ENCODE measurements at regions not wholly inside any gene's neighbourhood (a gene's known extent, or its start where the extent isn't known, plus 50 kb on each side); places are given as distances from the start of the nearest gene placed in this dataset.

GRCh38 chr7:8314566-8314965 lies 52.6 kb upstream of the ICA1 start:
- ChIA-PET CTCF (no interaction called here), POLR2A (no interaction called here)
- H3K27ac Mint-ChIP-seq, result no peak overlapping the region
- no peak for ATAC-seq (replicated peaks in 1 of 4)
- no peaks in the 10 kb centered on the region for H3K4me1 Mint-ChIP-seq
- WGBS (ENCODE audit: insufficient coverage), result 100% methylated on average over 1 of the region's 1 CpG
- DNase-seq, result no peak
- Histone ChIP-seq H3K4me3 (ENCODE audit: control insufficient read depth in 1 of 2, extremely low read depth in 1 of 2, low read length in 1 of 2) (no peak overlapping the region), H3K27ac (ENCODE audit: low read length) (no peak overlapping the region), H3K9me3 (no peaks in the 10 kb centered on the region), H3K27me3 (replicated peaks in 1 of 2; ENCODE audit: control insufficient read depth in 2 of 2, extremely low read depth in 1 of 2, insufficient read depth in 2 of 2, low read length in 1 of 2) (peaks cover 0 to 15% of the 10 kb centered on the region in 2 experiments), H3K36me3 (ENCODE audit: control insufficient read depth in 2 of 2, extremely low read depth in 1 of 2, insufficient read depth in 1 of 2, low read length in 1 of 2) (no peaks in the 10 kb centered on the region), H3K4me1 (ENCODE audit: control insufficient read depth in 1 of 2, extremely low read depth in 1 of 2, insufficient read depth in 2 of 2, low read length in 2 of 2) (no peaks in the 10 kb centered on the region)
- H3K9me3 Mint-ChIP-seq, result peaks cover 3 to 16% (median 10%) of the 10 kb centered on the region in 3 donors
- H3K36me3 Mint-ChIP-seq, result no peaks in the 10 kb centered on the region
- peaks cover 40 to 51% of the 10 kb centered on the region in 2 donors for H3K27me3 Mint-ChIP-seq
- no peak overlapping the region for H3K4me3 Mint-ChIP-seq

GRCh38 chr7:8319115-8319514 lies 57.1 kb upstream of the ICA1 start:
- 100% methylated on average over 1 of the region's 1 CpG for whole genome bisulfite sequencing (ENCODE audit: insufficient coverage)
- peaks cover 0 to 24% of the 10 kb centered on the region in 2 experiments for H3K27me3 ChIP-seq (replicated peaks in 1 of 2; ENCODE audit: control insufficient read depth in 2 of 2, extremely low read depth in 1 of 2, insufficient read depth in 2 of 2, low read length in 1 of 2)
- POLR2A ChIA-PET, result no interaction called here
- H3K27me3 Mint-ChIP-seq, result peaks cover 34 to 48% of the 10 kb centered on the region in 2 donors
- CTCF ChIA-PET, result no interaction called here
- no peak for DNase-seq
- H3K36me3 ChIP-seq (ENCODE audit: control insufficient read depth in 2 of 2, extremely low read depth in 1 of 2, insufficient read depth in 1 of 2, low read length in 1 of 2), result no peaks in the 10 kb centered on the region
- no peak overlapping the region for H3K27ac ChIP-seq (ENCODE audit: low read length)
- ATAC-seq (replicated peaks in 1 of 4), result no peak
- H3K9me3 Mint-ChIP-seq, result peaks cover 0 to 7% (median 0%) of the 10 kb centered on the region in 3 donors
- no peaks in the 10 kb centered on the region for H3K4me1 Mint-ChIP-seq
- no peaks in the 10 kb centered on the region for H3K9me3 ChIP-seq
- H3K36me3 Mint-ChIP-seq, result no peaks in the 10 kb centered on the region
- H3K4me3 ChIP-seq (ENCODE audit: control insufficient read depth in 1 of 2, extremely low read depth in 1 of 2, low read length in 1 of 2), result no peak overlapping the region
- H3K4me1 ChIP-seq (ENCODE audit: control insufficient read depth in 1 of 2, extremely low read depth in 1 of 2, insufficient read depth in 2 of 2, low read length in 2 of 2), result no peaks in the 10 kb centered on the region
- no peak overlapping the region for H3K4me3 Mint-ChIP-seq
- H3K27ac Mint-ChIP-seq, result no peak overlapping the region

- Histone ChIP-seq H3K9me3 (no peaks in the 10 kb centered on the region), H3K4me1 (ENCODE audit: control insufficient read depth in 1 of 2, extremely low read depth in 1 of 2, insufficient read depth in 2 of 2, low read length in 2 of 2) (no peaks in the 10 kb centered on the region), H3K27me3 (replicated peaks in 1 of 2; ENCODE audit: control insufficient read depth in 2 of 2, extremely low read depth in 1 of 2, insufficient read depth in 2 of 2, low read length in 1 of 2) (peaks cover 0 to 16% of the 10 kb centered on the region in 2 experiments), H3K27ac (ENCODE audit: low read length) (no peak overlapping the region), H3K4me3 (ENCODE audit: control insufficient read depth in 1 of 2, extremely low read depth in 1 of 2, low read length in 1 of 2) (no peak overlapping the region), H3K36me3 (ENCODE audit: control insufficient read depth in 2 of 2, extremely low read depth in 1 of 2, insufficient read depth in 1 of 2, low read length in 1 of 2) (no peaks in the 10 kb centered on the region)
- no CpG with 5 or more reads among the region's 1 CpG for WGBS (ENCODE audit: insufficient coverage)
- ATAC-seq (replicated peaks in 1 of 4) (no peak), DNase-seq (no peak)
- H3K27ac Mint-ChIP-seq, result no peak overlapping the region
- peaks cover 0 to 7% (median 0%) of the 10 kb centered on the region in 3 donors for H3K9me3 Mint-ChIP-seq
- no peaks in the 10 kb centered on the region for H3K4me1 Mint-ChIP-seq
- ChIA-PET CTCF (no interaction called here), POLR2A (no interaction called here)
- H3K36me3 Mint-ChIP-seq, result no peaks in the 10 kb centered on the region
- no peak overlapping the region for H3K4me3 Mint-ChIP-seq
- H3K27me3 Mint-ChIP-seq, result peaks cover 34 to 46% of the 10 kb centered on the region in 2 donors
Observed at GRCh38 chr7:8320174-8320573, 58.2 kb upstream of the ICA1 start.

GRCh38 chr7:8321312-8321711 lies 59.3 kb upstream of the ICA1 start:
- no peak overlapping the region for H3K4me3 ChIP-seq (ENCODE audit: control insufficient read depth in 1 of 2, extremely low read depth in 1 of 2, low read length in 1 of 2)
- H3K27ac ChIP-seq (ENCODE audit: low read length), result no peak overlapping the region
- POLR2A ChIA-PET, result no interaction called here
- H3K27me3 ChIP-seq (replicated peaks in 1 of 2; ENCODE audit: control insufficient read depth in 2 of 2, extremely low read depth in 1 of 2, insufficient read depth in 2 of 2, low read length in 1 of 2), result peaks cover 0 to 9% of the 10 kb centered on the region in 2 experiments
- H3K27me3 Mint-ChIP-seq, result peaks cover 34% of the 10 kb centered on the region in 2 donors
- ATAC-seq (replicated peaks in 1 of 4) (no peak), DNase-seq (no peak)
- no peaks in the 10 kb centered on the region for H3K4me1 Mint-ChIP-seq
- H3K27ac Mint-ChIP-seq, result no peak overlapping the region
- H3K9me3 ChIP-seq, result no peaks in the 10 kb centered on the region
- no peaks in the 10 kb centered on the region for H3K36me3 ChIP-seq (ENCODE audit: control insufficient read depth in 2 of 2, extremely low read depth in 1 of 2, insufficient read depth in 1 of 2, low read length in 1 of 2)
- H3K9me3 Mint-ChIP-seq, result peaks cover 0 to 7% (median 0%) of the 10 kb centered on the region in 3 donors
- CTCF ChIA-PET, result no interaction called here
- H3K36me3 Mint-ChIP-seq, result no peaks in the 10 kb centered on the region
- H3K4me1 ChIP-seq (ENCODE audit: control insufficient read depth in 1 of 2, extremely low read depth in 1 of 2, insufficient read depth in 2 of 2, low read length in 2 of 2), result no peaks in the 10 kb centered on the region
- H3K4me3 Mint-ChIP-seq, result no peak overlapping the region

- Mint-ChIP-seq H3K9me3 (peaks cover 0 to 7% (median 0%) of the 10 kb centered on the region in 3 donors), H3K27ac (no peak overlapping the region), H3K4me3 (no peak overlapping the region), H3K36me3 (no peaks in the 10 kb centered on the region), H3K4me1 (no peaks in the 10 kb centered on the region), H3K27me3 (peaks cover 21 to 31% of the 10 kb centered on the region in 2 donors)
- Histone ChIP-seq H3K4me3 (ENCODE audit: control insufficient read depth in 1 of 2, extremely low read depth in 1 of 2, low read length in 1 of 2) (no peak overlapping the region), H3K27me3 (replicated peaks in 1 of 2; ENCODE audit: control insufficient read depth in 2 of 2, extremely low read depth in 1 of 2, insufficient read depth in 2 of 2, low read length in 1 of 2) (peaks cover 0 to 9% of the 10 kb centered on the region in 2 experiments), H3K27ac (ENCODE audit: low read length) (no peak overlapping the region), H3K36me3 (ENCODE audit: control insufficient read depth in 2 of 2, extremely low read depth in 1 of 2, insufficient read depth in 1 of 2, low read length in 1 of 2) (no peaks in the 10 kb centered on the region), H3K4me1 (ENCODE audit: control insufficient read depth in 1 of 2, extremely low read depth in 1 of 2, insufficient read depth in 2 of 2, low read length in 2 of 2) (no peaks in the 10 kb centered on the region), H3K9me3 (no peaks in the 10 kb centered on the region)
- POLR2A ChIA-PET, result no interaction called here
- ATAC-seq (replicated peaks in 1 of 4) (no peak), DNase-seq (no peak)
- CTCF ChIA-PET, result no interaction called here
- no CpG with 5 or more reads among the region's 1 CpG for WGBS (ENCODE audit: insufficient coverage)
Observed at GRCh38 chr7:8322667-8323066, 60.7 kb upstream of the ICA1 start.

GRCh38 chr7:8325067-8325466 lies 63.1 kb upstream of the ICA1 start:
- H3K36me3 Mint-ChIP-seq, result no peaks in the 10 kb centered on the region
- Histone ChIP-seq H3K36me3 (ENCODE audit: control insufficient read depth in 2 of 2, extremely low read depth in 1 of 2, insufficient read depth in 1 of 2, low read length in 1 of 2) (no peaks in the 10 kb centered on the region), H3K27ac (ENCODE audit: low read length) (no peak overlapping the region), H3K4me1 (ENCODE audit: control insufficient read depth in 1 of 2, extremely low read depth in 1 of 2, insufficient read depth in 2 of 2, low read length in 2 of 2) (no peaks in the 10 kb centered on the region), H3K9me3 (no peaks in the 10 kb centered on the region), H3K4me3 (ENCODE audit: control insufficient read depth in 1 of 2, extremely low read depth in 1 of 2, low read length in 1 of 2) (no peak overlapping the region), H3K27me3 (replicated peaks in 1 of 2; ENCODE audit: control insufficient read depth in 2 of 2, extremely low read depth in 1 of 2, insufficient read depth in 2 of 2, low read length in 1 of 2) (peaks cover 0 to 9% of the 10 kb centered on the region in 2 experiments)
- DNase-seq (no peak), ATAC-seq (replicated peaks in 1 of 4) (no peak)
- ChIA-PET CTCF (no interaction called here), POLR2A (no interaction called here)
- H3K9me3 Mint-ChIP-seq, result no peaks in the 10 kb centered on the region
- no peaks in the 10 kb centered on the region for H3K4me1 Mint-ChIP-seq
- WGBS (ENCODE audit: insufficient coverage), result no CpG with 5 or more reads among the region's 1 CpG
- no peak overlapping the region for H3K27ac Mint-ChIP-seq
- peaks cover 17 to 30% of the 10 kb centered on the region in 2 donors for H3K27me3 Mint-ChIP-seq
- no peak overlapping the region for H3K4me3 Mint-ChIP-seq

GRCh38 chr7:8327199-8327598 lies 65.2 kb upstream of the ICA1 start:
- no peak overlapping the region for H3K4me3 Mint-ChIP-seq
- Histone ChIP-seq H3K4me3 (ENCODE audit: control insufficient read depth in 1 of 2, extremely low read depth in 1 of 2, low read length in 1 of 2) (no peak overlapping the region), H3K9me3 (no peaks in the 10 kb centered on the region), H3K36me3 (ENCODE audit: control insufficient read depth in 2 of 2, extremely low read depth in 1 of 2, insufficient read depth in 1 of 2, low read length in 1 of 2) (no peaks in the 10 kb centered on the region), H3K27ac (ENCODE audit: low read length) (no peak overlapping the region), H3K4me1 (ENCODE audit: control insufficient read depth in 1 of 2, extremely low read depth in 1 of 2, insufficient read depth in 2 of 2, low read length in 2 of 2) (no peaks in the 10 kb centered on the region), H3K27me3 (replicated peaks in 1 of 2; ENCODE audit: control insufficient read depth in 2 of 2, extremely low read depth in 1 of 2, insufficient read depth in 2 of 2, low read length in 1 of 2) (peaks cover 0 to 9% of the 10 kb centered on the region in 2 experiments)
- no peaks in the 10 kb centered on the region for H3K4me1 Mint-ChIP-seq
- ATAC-seq (replicated peaks in 1 of 4) (no peak), DNase-seq (no peak)
- ChIA-PET POLR2A (no interaction called here), CTCF (no interaction called here)
- no peaks in the 10 kb centered on the region for H3K36me3 Mint-ChIP-seq
- no peak overlapping the region for H3K27ac Mint-ChIP-seq
- H3K27me3 Mint-ChIP-seq, result peaks cover 16 to 41% of the 10 kb centered on the region in 2 donors
- no peaks in the 10 kb centered on the region for H3K9me3 Mint-ChIP-seq
- no CpG with 5 or more reads among the region's 3 CpGs for WGBS (ENCODE audit: insufficient coverage)

Data from T-cell (primary cell).